Astrocyte of the cerebellum (primary cell): ENCODE measurements at regions not wholly inside any gene's neighbourhood (a gene's known extent, or its start where the extent isn't known, plus 50 kb on each side); places are given as distances from the start of the nearest gene placed in this dataset.

Experiments used
- DNase-seq: peaks from one replicate; pipeline ENCODE4 v3.0.0-alpha.2; 2011; ENCODE audit warnings: low read depth
- H3K4me3 ChIP-seq: 2 replicates; pipeline ENCODE4 v1.5.1; 2011; ENCODE audit warnings: mild to moderate bottlenecking, low read depth, low read length, moderate library complexity
- in situ Hi-C: cut with HindIII; loops from 2 replicates; pipeline ENCODE4 v1.10.0; 2017; ENCODE audit warnings: low sequenced_read_pairs
- TF ChIP-seq, protein P1 (sequence below): IDR thresholded peaks from 2 replicates; pipeline ENCODE4 v1.5.1; 2012; ENCODE audit warnings: low read length, low read depth, moderate library complexity, mild to moderate bottlenecking; ENCODE audit errors: missing control alignments

- no peak for DNase-seq
- in situ Hi-C loops = no loop called here
- H3K4me3 ChIP-seq = no peak overlapping the region
- TF ChIP-seq, protein P1, sequence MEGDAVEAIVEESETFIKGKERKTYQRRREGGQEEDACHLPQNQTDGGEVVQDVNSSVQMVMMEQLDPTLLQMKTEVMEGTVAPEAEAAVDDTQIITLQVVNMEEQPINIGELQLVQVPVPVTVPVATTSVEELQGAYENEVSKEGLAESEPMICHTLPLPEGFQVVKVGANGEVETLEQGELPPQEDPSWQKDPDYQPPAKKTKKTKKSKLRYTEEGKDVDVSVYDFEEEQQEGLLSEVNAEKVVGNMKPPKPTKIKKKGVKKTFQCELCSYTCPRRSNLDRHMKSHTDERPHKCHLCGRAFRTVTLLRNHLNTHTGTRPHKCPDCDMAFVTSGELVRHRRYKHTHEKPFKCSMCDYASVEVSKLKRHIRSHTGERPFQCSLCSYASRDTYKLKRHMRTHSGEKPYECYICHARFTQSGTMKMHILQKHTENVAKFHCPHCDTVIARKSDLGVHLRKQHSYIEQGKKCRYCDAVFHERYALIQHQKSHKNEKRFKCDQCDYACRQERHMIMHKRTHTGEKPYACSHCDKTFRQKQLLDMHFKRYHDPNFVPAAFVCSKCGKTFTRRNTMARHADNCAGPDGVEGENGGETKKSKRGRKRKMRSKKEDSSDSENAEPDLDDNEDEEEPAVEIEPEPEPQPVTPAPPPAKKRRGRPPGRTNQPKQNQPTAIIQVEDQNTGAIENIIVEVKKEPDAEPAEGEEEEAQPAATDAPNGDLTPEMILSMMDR = no peak
These were observed 722.4 kb downstream of the NOVA1 start for GRCh38 chr14:25875475-25875874.

DNA sequence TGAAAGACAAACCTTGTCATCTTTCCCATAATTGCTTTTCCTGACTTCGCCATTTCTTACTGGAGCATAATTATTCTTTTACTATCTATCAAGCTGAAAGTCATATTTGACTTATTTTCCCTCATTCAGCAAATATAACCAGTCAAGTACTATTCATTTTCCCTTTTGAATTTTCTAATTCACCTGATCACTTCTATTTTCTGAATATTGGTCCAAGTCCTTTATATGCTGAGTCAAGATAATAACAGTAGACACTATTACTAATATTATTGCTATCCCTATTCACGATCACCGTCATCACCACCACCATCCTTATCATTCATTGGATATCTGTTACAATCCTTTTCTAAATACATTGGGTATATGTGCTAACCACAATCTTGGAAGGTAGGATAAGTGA lies 728.0 kb downstream of the NOVA1 start:
- TF ChIP-seq, protein P1 = no peak
- in situ Hi-C loops = no loop called here
- DNase-seq = no peak
- no peak overlapping the region for H3K4me3 ChIP-seq

- no peak overlapping the region for H3K4me3 ChIP-seq
- TF ChIP-seq, protein P1 = no peak
- in situ Hi-C loops = no loop called here
- no peak for DNase-seq
These were observed 729.1 kb downstream of the NOVA1 start for GRCh38 chr14:25868521-25869314.

- no peak overlapping the region for H3K4me3 ChIP-seq
- in situ Hi-C loops = no loop called here
- TF ChIP-seq, protein P1 = no peak
- no peak for DNase-seq
These were observed 736.4 kb downstream of the NOVA1 start for GRCh38 chr14:25861406-25861805.

GRCh38 chr14:25848601-25849000 lies 749.2 kb downstream of the NOVA1 start:
- TF ChIP-seq, protein P1 = no peak
- DNase-seq = no peak
- no peak overlapping the region for H3K4me3 ChIP-seq
- in situ Hi-C loops = no loop called here

DNA sequence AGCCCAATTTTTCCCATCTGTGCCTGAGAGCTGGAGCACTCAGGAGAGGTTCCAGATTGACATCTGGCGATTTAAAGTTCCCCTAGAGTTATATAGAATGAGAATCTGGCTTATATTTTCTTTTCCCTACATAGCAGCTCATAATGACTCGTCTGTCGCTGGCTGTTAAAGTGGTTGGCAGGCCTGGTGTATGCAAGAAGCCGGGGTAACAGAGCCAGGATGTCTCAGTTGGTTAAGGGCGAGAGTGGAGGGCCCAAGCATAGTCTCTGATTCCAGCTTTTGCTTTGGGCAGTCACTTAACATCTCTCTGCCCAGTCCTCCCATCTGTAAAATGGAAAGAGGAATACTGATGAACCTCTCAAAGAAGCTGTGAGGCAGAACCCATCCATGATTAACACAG lies 751.6 kb downstream of the NOVA1 start:
- DNase-seq = no peak
- TF ChIP-seq, protein P1 = no peak
- in situ Hi-C loops = no loop called here
- no peak overlapping the region for H3K4me3 ChIP-seq
